ENCODE measurements at regions not wholly inside any gene's neighbourhood (a gene's known extent, or its start where the extent isn't known, plus 50 kb on each side); places are given as distances from the start of the nearest gene placed in this dataset.
"Not testable (repeated sequence)": the region's sequence is repeated elsewhere in the genome, so short reads cannot be mapped to it uniquely, and the experiment has no call there.

DNA sequence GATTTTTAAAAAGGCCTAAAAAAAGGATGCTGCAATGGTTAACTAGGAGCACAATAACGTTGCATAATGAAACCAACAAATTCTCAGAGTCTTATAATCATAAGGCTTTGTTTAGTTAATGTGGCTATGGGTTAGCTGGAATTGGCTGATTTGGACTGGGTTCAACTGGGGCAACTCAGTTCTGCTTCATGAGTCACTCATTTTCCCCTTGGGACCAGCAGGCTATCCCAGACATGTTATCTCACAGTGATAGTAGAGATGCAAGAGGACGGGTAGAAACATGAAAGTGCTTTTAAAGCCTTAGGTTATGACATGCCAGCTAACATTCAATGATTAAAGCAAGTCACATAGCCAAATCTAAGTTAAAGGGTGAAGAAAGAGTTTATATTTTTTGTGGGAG is 189.2 kb upstream of the GK2 start:
- DNase-seq (ENCODE audit: low read depth) = no peak
- no peak overlapping the region for H3K4me3 ChIP-seq (ENCODE audit: low read depth, low read length)
- TF ChIP-seq, protein P1, sequence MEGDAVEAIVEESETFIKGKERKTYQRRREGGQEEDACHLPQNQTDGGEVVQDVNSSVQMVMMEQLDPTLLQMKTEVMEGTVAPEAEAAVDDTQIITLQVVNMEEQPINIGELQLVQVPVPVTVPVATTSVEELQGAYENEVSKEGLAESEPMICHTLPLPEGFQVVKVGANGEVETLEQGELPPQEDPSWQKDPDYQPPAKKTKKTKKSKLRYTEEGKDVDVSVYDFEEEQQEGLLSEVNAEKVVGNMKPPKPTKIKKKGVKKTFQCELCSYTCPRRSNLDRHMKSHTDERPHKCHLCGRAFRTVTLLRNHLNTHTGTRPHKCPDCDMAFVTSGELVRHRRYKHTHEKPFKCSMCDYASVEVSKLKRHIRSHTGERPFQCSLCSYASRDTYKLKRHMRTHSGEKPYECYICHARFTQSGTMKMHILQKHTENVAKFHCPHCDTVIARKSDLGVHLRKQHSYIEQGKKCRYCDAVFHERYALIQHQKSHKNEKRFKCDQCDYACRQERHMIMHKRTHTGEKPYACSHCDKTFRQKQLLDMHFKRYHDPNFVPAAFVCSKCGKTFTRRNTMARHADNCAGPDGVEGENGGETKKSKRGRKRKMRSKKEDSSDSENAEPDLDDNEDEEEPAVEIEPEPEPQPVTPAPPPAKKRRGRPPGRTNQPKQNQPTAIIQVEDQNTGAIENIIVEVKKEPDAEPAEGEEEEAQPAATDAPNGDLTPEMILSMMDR (IDR thresholded peaks at IDR 0.05; ENCODE audit: low read depth, low read length, missing control alignments) = no peak

DNA sequence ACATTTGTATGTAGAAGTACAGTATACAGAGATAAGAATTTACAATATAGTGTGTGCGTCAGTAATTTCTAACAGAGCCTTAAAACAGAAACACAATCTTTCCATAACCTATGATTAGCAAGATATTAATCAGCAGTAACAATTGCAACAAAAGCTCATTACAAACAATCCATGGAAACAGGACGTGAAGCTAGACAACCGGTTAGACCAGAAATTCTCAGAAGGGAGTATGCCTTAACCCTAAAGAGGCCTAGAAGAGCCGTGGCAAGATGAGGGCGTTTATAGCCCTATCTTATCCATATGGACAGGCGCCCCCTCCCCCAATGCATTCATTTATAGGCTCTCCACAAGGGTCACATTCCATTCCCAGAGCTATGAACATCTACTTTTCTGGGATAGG is 184.2 kb upstream of the GK2 start:
- H3K4me3 ChIP-seq (ENCODE audit: low read depth, low read length); DNase-seq (ENCODE audit: low read depth): not testable (repeated sequence)

DNA sequence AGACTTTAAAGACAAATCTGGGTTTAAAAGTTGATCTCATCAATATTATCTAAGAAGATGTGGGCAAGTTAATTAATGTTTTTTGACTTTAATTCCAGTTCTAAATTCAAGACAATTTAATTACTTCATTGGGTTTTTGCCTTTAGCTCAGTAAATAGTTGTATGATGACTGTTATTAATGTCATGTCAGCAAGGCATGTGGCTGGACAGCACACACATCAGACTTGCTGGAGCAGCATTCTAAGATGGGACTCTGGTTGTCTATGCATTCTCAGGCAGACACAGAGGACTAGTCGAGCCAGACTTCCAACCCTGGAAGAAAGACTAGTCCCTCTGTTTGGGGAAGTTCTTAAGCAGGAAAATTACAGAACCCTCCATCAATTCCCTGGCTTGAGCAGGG is 180.7 kb upstream of the GK2 start:
- no peak for DNase-seq (ENCODE audit: low read depth)
- H3K4me3 ChIP-seq (ENCODE audit: low read depth, low read length) = no peak overlapping the region
- TF ChIP-seq, protein P1 (IDR thresholded peaks at IDR 0.05; ENCODE audit: low read depth, low read length, missing control alignments) = no peak

DNA sequence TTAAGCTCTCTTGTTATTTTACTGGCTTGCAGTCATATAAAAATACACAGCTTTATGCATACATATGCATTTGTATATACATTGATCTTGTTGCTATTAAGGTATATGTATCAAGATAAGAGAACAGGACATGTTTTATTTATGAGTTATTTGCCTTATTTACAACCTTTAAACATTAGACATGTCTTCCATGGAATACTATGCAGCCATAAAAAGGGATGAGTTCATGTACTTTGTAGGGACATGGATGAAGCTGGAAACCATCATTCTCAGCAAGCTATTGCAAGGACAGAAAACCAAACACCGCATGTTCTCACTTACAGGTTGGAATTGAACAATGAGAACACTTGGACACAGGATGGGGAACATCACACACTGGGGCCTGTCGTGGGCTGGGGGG is 179.2 kb upstream of the GK2 start:
- not testable (repeated sequence) for H3K4me3 ChIP-seq (ENCODE audit: low read depth, low read length); DNase-seq (ENCODE audit: low read depth)

DNA sequence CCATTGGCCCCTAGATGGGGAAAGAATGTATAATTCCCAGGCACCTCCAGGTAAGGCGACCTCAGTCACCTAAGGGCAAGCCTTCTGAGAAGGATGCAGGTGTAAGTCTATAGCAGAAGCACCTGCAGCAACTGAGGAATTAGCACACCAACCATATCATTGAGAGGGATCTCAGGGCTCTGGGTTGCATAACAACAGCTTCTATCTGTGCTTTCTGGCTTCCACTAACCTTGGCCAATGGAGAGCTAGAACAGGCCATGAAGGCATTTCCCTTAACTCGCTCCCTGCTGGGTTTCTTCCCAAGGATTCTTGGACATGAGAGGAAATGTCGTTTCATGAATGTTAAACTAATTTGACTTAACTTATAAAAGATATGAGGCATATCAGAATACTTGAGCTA is 177.8 kb upstream of the GK2 start:
- TF ChIP-seq, protein P1 (IDR thresholded peaks at IDR 0.05; ENCODE audit: low read depth, low read length, missing control alignments) = no peak

DNA sequence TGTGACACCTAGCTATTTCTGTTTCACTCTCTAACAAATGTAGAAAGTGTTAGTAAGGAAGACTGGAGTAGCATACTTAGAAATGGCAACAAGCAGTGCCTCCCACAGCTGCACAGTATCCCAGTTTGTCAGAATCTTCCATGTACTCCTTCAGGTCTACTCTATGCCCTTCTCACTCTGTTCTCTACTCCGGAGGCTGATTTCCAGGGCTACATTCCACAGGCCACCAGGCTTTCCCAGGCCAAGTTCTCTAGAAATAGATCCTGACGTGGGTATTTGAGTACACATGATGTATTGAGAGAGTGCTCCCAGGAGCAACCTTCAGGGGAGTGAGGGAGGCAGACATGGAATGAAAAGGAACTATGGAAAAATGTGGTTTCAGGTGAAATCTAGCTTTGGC is 177.3 kb upstream of the GK2 start:
- no peak for DNase-seq (ENCODE audit: low read depth)
- H3K4me3 ChIP-seq (ENCODE audit: low read depth, low read length) = no peak overlapping the region
- TF ChIP-seq, protein P1 (IDR thresholded peaks at IDR 0.05; ENCODE audit: low read depth, low read length, missing control alignments) = no peak

More for the DNA sequence above, 177.8 kb upstream of the GK2 start:
- H3K4me3 ChIP-seq (ENCODE audit: low read depth, low read length) = no peak overlapping the region
- no peak for DNase-seq (ENCODE audit: low read depth)

DNA sequence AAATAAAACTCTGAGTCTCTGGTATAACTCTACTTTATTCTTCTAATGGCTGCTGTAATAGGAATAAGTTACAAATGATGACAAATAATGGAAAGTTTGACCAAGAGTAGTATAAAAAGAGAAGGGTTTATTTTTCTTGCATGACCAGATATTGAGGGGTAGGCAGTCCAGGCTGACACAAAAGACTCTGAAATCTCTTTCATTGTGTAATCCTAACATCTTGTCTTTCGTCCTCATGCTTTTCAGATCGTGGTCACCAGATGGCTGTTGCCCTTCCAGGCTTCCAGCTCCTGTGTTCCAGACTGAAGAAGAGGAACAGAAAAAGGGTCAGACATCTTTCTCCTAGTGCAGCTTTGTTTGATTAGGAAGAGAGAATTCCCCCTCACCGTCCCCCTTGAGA is 176.9 kb upstream of the GK2 start:
- TF ChIP-seq, protein P1 (IDR thresholded peaks at IDR 0.05; ENCODE audit: low read depth, low read length, missing control alignments) = no peak
- H3K4me3 ChIP-seq (ENCODE audit: low read depth, low read length) = no peak overlapping the region
- no peak for DNase-seq (ENCODE audit: low read depth)

DNA sequence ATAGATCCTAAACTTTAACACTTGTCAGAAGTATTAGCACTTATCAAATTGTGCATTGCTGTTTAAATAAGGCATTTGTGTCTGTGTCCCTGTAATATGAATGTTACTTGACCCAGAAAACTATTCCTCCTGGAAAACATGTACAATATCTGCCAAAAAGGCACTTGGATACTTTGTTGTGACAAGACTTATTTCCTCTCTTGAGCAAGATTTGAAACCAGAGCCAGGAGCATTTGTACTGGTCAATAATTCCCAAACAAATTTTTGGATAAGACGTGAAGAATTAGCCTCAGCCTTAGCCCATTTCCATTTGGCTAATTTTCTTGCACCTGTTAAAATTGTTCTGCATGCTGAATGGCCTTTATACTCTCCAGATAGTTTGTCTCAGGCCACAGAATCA is 176.3 kb upstream of the GK2 start:
- H3K4me3 ChIP-seq (ENCODE audit: low read depth, low read length) = no peak overlapping the region
- DNase-seq (ENCODE audit: low read depth) = no peak
- TF ChIP-seq, protein P1 (IDR thresholded peaks at IDR 0.05; ENCODE audit: low read depth, low read length, missing control alignments) = no peak

Measured in GM12864 (cell line).